GM23338 (cell line): ENCODE measurements at regions not wholly inside any gene's neighbourhood (a gene's known extent, or its start where the extent isn't known, plus 50 kb on each side); places are given as distances from the start of the nearest gene placed in this dataset.

Source experiments
- ATAC-seq: fragments of 200-7000 bp; cut with Tn5 transposase; 3 replicates; pipeline ENCODE4 v1.9.1; 2020
- DNase-seq: peaks from one replicate; pipeline ENCODE4 v3.0.0-alpha.2; 2015; ENCODE audit warnings: low spot score
- H2AFZ ChIP-seq: fragments of 200-600 bp; sonication (generic); 2 replicates; pipeline ENCODE4 v1.8.0; 2016; ENCODE audit warnings: antibody characterized with exemption, mild to moderate bottlenecking, moderate library complexity
- H3F3A ChIP-seq: fragments of 200-600 bp; sonication (generic); replicated peaks from 2 replicates; pipeline ENCODE4 v1.8.0; 2017; ENCODE audit warnings: antibody characterized with exemption, mixed run types, low read depth
- H3K27ac ChIP-seq: fragments of 200-600 bp; sonication (generic); 2 replicates; pipeline ENCODE4 v1.6.1; 2016; ENCODE audit warnings: low read depth
- H3K27me3 ChIP-seq: fragments of 200-600 bp; sonication (generic); 2 replicates; pipeline ENCODE4 v1.8.0; 2016; ENCODE audit warnings: mild to moderate bottlenecking, mixed run types, moderate library complexity; ENCODE audit not compliant: insufficient read depth
- H3K36me3 ChIP-seq: fragments of 200-600 bp; sonication (generic); 2 replicates; pipeline ENCODE4 v1.8.0; 2016; ENCODE audit warnings: mild to moderate bottlenecking; ENCODE audit not compliant: insufficient read depth
- H3K4me1 ChIP-seq: fragments of 200-600 bp; sonication (generic); 2 replicates; pipeline ENCODE4 v1.8.0; 2016; ENCODE audit warnings: mild to moderate bottlenecking, moderate library complexity; ENCODE audit not compliant: insufficient read depth
- H3K4me2 ChIP-seq: fragments of 200-600 bp; sonication (generic); 2 replicates; pipeline ENCODE4 v1.7.1; 2017; ENCODE audit warnings: mixed run types
- H3K4me3 ChIP-seq: fragments of 200-600 bp; sonication (generic); 2 replicates; pipeline ENCODE4 v1.6.1; 2016; ENCODE audit warnings: mixed run types
- H3K79me2 ChIP-seq: fragments of 200-600 bp; sonication (generic); replicated peaks from 2 replicates; pipeline ENCODE4 v1.8.0; 2017; ENCODE audit warnings: mild to moderate bottlenecking; ENCODE audit not compliant: insufficient read depth
- H3K9me2 ChIP-seq: fragments of 200-600 bp; sonication (generic); 2 replicates; pipeline ENCODE4 v1.8.0; 2017; ENCODE audit not compliant: insufficient read depth
- H4K20me1 ChIP-seq: fragments of 200-600 bp; sonication (generic); replicated peaks from 2 replicates; pipeline ENCODE4 v1.8.0; 2017; ENCODE audit warnings: mild to moderate bottlenecking; ENCODE audit not compliant: insufficient read depth
- H3K27ac Mint-ChIP-seq: 2 replicates; pipeline ENCODE4 v1.8.0; 2020; ENCODE audit warnings: inconsistent platforms, mild to moderate bottlenecking, moderate library complexity, mixed read lengths
- H3K27me3 Mint-ChIP-seq: 3 replicates; pipeline ENCODE4 v1.8.0; 2022; ENCODE audit warnings: low read depth, mild to moderate bottlenecking, moderate library complexity, mixed read lengths, inconsistent platforms; ENCODE audit not compliant: insufficient read depth, poor library complexity
- H3K36me3 Mint-ChIP-seq: 3 replicates; pipeline ENCODE4 v1.8.0; 2021; ENCODE audit warnings: low read depth, mild to moderate bottlenecking, inconsistent platforms, moderate library complexity, mixed read lengths
- H3K4me1 Mint-ChIP-seq: 3 replicates; pipeline ENCODE4 v1.8.0; 2020; ENCODE audit warnings: mild to moderate bottlenecking, inconsistent platforms, mixed read lengths
- H3K4me3 Mint-ChIP-seq: 3 replicates; pipeline ENCODE4 v1.8.0; 2021; ENCODE audit warnings: moderate library complexity, mild to moderate bottlenecking, inconsistent platforms, mixed read lengths
- H3K9me3 Mint-ChIP-seq: 3 replicates; pipeline ENCODE4 v1.8.0; 2020; ENCODE audit warnings: moderate library complexity, mild to moderate bottlenecking, inconsistent platforms, mixed read lengths
- CREB1 ChIP-seq: fragments of 250-450 bp; sonication (Bioruptor Pico); IDR thresholded peaks from 2 replicates; pipeline ENCODE4 v1.5.0; 2020; ENCODE audit warnings: low read depth, mild to moderate bottlenecking, moderate library complexity
- CTCF ChIP-seq, 2 experiments: fragments of 200-600 bp in 1 of 2; sonication (generic) in 1 of 2; conservative IDR thresholded peaks; 2 replicates each; pipeline versions ENCODE4 v1.5.1 to v1.6.1; 2016 to 2017; ENCODE audit warnings: antibody characterized with exemption in 2 of 2, low read depth in 2 of 2, mild to moderate bottlenecking in 2 of 2, moderate library complexity in 1 of 2
- EZH2phosphoT487 ChIP-seq: fragments of 200-600 bp; sonication (generic); IDR thresholded peaks from one replicate; pipeline ENCODE4 v1.8.1; 2018; ENCODE audit warnings: antibody characterized with exemption; ENCODE audit not compliant: unreplicated experiment
- JUNB ChIP-seq: IDR thresholded peaks from one replicate; pipeline ENCODE4 v1.6.1; 2016; ENCODE audit warnings: antibody characterized with exemption; ENCODE audit not compliant: unreplicated experiment
- NANOG ChIP-seq: IDR thresholded peaks from 2 replicates; pipeline ENCODE4 v1.6.1; 2016; ENCODE audit warnings: antibody characterized with exemption, borderline replicate concordance
- REST ChIP-seq: IDR thresholded peaks from one replicate; pipeline ENCODE4 v1.6.1; 2018; ENCODE audit warnings: antibody characterized with exemption; ENCODE audit not compliant: unreplicated experiment
- ZNF114 ChIP-seq: fragments of 250-450 bp; sonication (Bioruptor Pico); IDR thresholded peaks from 2 replicates; pipeline ENCODE4 v1.5.0; 2020; ENCODE audit warnings: mild to moderate bottlenecking, moderate library complexity
- ZNF331 ChIP-seq: fragments of 250-450 bp; sonication (Bioruptor Pico); IDR thresholded peaks from 2 replicates; pipeline ENCODE4 v1.5.0; 2020; ENCODE audit warnings: low read depth, mild to moderate bottlenecking, moderate library complexity
- ZNF462 ChIP-seq: fragments of 250-450 bp; sonication (Bioruptor Pico); IDR thresholded peaks from 2 replicates; pipeline ENCODE4 v1.5.0; 2020; ENCODE audit warnings: mild to moderate bottlenecking, moderate library complexity
- TF ChIP-seq, protein P1 (sequence below): IDR thresholded peaks from 2 replicates; pipeline ENCODE4 v1.6.1; 2016; ENCODE audit warnings: antibody characterized with exemption

DNA sequence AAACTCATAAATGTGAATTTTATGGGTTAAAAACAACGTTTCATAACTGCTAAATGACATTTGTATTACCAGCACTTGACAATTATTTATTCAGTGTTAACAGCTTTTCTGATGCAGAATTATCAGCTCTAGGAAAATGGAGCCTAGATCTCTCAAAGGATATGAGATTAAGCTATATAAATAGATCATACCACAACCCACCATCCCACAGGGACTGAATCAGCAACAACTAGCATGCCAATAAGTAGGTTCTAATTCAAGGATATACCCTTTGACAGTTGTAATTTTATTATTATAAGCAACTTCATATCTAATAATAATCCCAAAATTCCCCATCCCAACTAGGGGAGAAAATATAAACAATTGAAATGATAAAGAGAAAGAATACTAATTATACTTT, 275.4 kb upstream of the RGS18 start (continued):
- TF ChIP-seq EZH2phosphoT487 (no peak), ZNF331 (CRISPR knock-in tag) (no peak), CTCF (conservative IDR thresholded peaks at IDR 0.05; ENCODE audit: low read depth in 2 of 2) (no peak), ZNF114 (CRISPR knock-in tag) (no peak), NANOG (no peak), JUNB (no peak), CREB1 (CRISPR knock-in tag) (no peak), REST (no peak)
- TF ChIP-seq, protein P1, sequence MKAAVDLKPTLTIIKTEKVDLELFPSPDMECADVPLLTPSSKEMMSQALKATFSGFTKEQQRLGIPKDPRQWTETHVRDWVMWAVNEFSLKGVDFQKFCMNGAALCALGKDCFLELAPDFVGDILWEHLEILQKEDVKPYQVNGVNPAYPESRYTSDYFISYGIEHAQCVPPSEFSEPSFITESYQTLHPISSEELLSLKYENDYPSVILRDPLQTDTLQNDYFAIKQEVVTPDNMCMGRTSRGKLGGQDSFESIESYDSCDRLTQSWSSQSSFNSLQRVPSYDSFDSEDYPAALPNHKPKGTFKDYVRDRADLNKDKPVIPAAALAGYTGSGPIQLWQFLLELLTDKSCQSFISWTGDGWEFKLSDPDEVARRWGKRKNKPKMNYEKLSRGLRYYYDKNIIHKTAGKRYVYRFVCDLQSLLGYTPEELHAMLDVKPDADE = no peak

DNA sequence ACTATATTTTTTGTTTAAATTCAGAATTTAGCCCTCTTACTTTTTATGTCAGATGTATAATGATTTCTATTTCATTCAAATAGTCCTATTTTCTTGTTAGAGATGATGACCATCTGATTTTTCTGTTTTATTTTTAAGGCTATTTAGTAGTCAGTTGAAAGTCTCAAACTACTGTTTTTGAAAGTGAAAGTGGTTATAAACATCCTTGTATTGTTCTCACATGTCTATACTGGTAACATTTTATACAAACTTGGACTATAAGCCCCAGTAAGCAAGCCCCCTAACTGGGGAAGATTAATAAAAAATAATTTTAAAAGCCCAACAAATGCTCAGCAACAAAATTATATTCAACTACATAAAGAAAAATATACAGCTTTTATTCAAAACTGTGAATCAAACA, 271.3 kb upstream of the RGS18 start:
- Histone ChIP-seq H2AFZ (no peak overlapping the region), H3F3A (no peaks in the 10 kb centered on the region), H3K4me3 (no peak overlapping the region), H3K4me2 (no peak overlapping the region), H3K27ac (no peak overlapping the region), H3K27me3 (no peaks in the 10 kb centered on the region), H4K20me1 (no peaks in the 10 kb centered on the region), H3K79me2 (no peaks in the 10 kb centered on the region), H3K36me3 (no peaks in the 10 kb centered on the region), H3K9me2 (no peaks in the 10 kb centered on the region), H3K4me1 (no peaks in the 10 kb centered on the region)
- no peaks in the 10 kb centered on the region for H3K4me1 Mint-ChIP-seq
- no peaks in the 10 kb centered on the region for H3K9me3 Mint-ChIP-seq
- no peak for DNase-seq
- ATAC-seq = no peak
- no peaks in the 10 kb centered on the region for H3K27me3 Mint-ChIP-seq
- no peak overlapping the region for H3K4me3 Mint-ChIP-seq
- H3K27ac Mint-ChIP-seq = no peak overlapping the region
- no peaks in the 10 kb centered on the region for H3K36me3 Mint-ChIP-seq
- no peak for TF ChIP-seq CREB1 (CRISPR knock-in tag)
- TF ChIP-seq ZNF462 = no peak
- no peak for TF ChIP-seq REST
